DND-41 (cell line): ENCODE measurements at regions not wholly inside any gene's neighbourhood (a gene's known extent, or its start where the extent isn't known, plus 50 kb on each side); places are given as distances from the start of the nearest gene placed in this dataset.

Source experiments
- CTCF ChIP-seq: IDR thresholded peaks from 2 replicates; pipeline ENCODE4 v1.5.1; 2012; ENCODE audit warnings: borderline replicate concordance, low read length, moderate library complexity, mild to moderate bottlenecking; ENCODE audit not compliant: poor library complexity, severe bottlenecking; ENCODE audit errors: extremely low read depth
- EZH2 ChIP-seq: IDR thresholded peaks from 3 replicates; pipeline ENCODE4 v1.6.1; 2012; ENCODE audit warnings: borderline replicate concordance, low read depth, mild to moderate bottlenecking, moderate library complexity, low read length, inconsistent platforms; ENCODE audit not compliant: severe bottlenecking

- TF ChIP-seq EZH2 (no peak), CTCF (no peak)
Observed at GRCh38 chr17:15885770-15886169, 59.2 kb upstream of the ADORA2B start.
